HepG2 (cell line): ENCODE measurements at regions not wholly inside any gene's neighbourhood (a gene's known extent, or its start where the extent isn't known, plus 50 kb on each side); places are given as distances from the start of the nearest gene placed in this dataset.

Source experiments
- ATAC-seq: fragments of 200-7000 bp; cut with Tn5 transposase; 3 replicates; pipeline ENCODE4 v1.9.1; 2020; ENCODE audit warnings: mild to moderate bottlenecking, moderate library complexity
- BruUV-seq: library from RNA; stranded (reverse); fragments of 400-500 nt; replicated peaks from 2 replicates; lab custom pipeline; 2021; lab: Mats Ljungman, UMichigan
- CTCF ChIA-PET: fragments of 300-600 bp; formaldehyde crosslinking; extraction: SDS; loops from one replicate; lab custom pipeline; 2021; ENCODE audit warnings: low total read pairs, inconsistent platforms, low intra/inter-chr PET ratio; lab: Yijun Ruan, JAX
- POLR2A ChIA-PET: fragments of 350-600 bp; sonication (Branson Sonifier 250); formaldehyde crosslinking; loops from one replicate; lab custom pipeline; 2020; ENCODE audit warnings: antibody characterized with exemption, inconsistent platforms; lab: Yijun Ruan, JAX
- DNase-seq: peaks from one replicate; pipeline ENCODE4 v3.0.0-alpha.2; 2015; ENCODE audit warnings: low spot score
- FAIRE-seq: peaks from 3 replicates; lab custom pipeline; 2011; peaks lifted over from hg19 to GRCh38; lab: Jason Lieb, UNC
- H2AFZ ChIP-seq: one replicate; pipeline ENCODE4 v1.6.1; 2011; ENCODE audit warnings: low read length, inconsistent platforms
- H3K27ac ChIP-seq: fragments of 300-600 bp; 3 replicates; pipeline ENCODE4 v1.8.0; 2011; ENCODE audit warnings: mixed run types, mild to moderate bottlenecking, mixed read lengths, low read length, inconsistent platforms; ENCODE audit not compliant: insufficient read depth; ENCODE audit errors: extremely low read length
- H3K27me3 ChIP-seq, 2 experiments: fragments of 200-600 bp in 1 of 2; 2 replicates in 1 of 2; 3 replicates in 1 of 2; pipeline versions ENCODE4 v1.6.0 to v1.8.0; 2011; ENCODE audit warnings: low read length in 2 of 2, mild to moderate bottlenecking in 2 of 2, moderate library complexity in 2 of 2, inconsistent platforms in 1 of 2; ENCODE audit not compliant: insufficient read depth in 2 of 2, control insufficient read depth in 1 of 2
- H3K36me3 ChIP-seq, 2 experiments: fragments of 200-600 bp in 1 of 2; replicated peaks in 1 of 2; 2 replicates in 1 of 2; 3 replicates in 1 of 2; pipeline versions ENCODE4 v1.5.1 to v1.8.0; 2011; ENCODE audit warnings: low read length in 2 of 2, inconsistent platforms in 1 of 2; ENCODE audit not compliant: insufficient read depth in 2 of 2, control insufficient read depth in 1 of 2
- H3K4me1 ChIP-seq: 2 replicates; pipeline ENCODE4 v1.5.1; 2012; ENCODE audit warnings: low read length, inconsistent platforms; ENCODE audit not compliant: insufficient read depth
- H3K4me2 ChIP-seq: 2 replicates; pipeline ENCODE4 v1.6.0; 2011; ENCODE audit warnings: low read depth, low read length, inconsistent platforms
- H3K4me3 ChIP-seq, 3 experiments: fragments of 200-600 bp in 1 of 3; sonication (generic), shearing (Covaris generic) in 1 of 3; replicated peaks in 1 of 3; 2 replicates each; pipeline ENCODE4 v1.5.1; 2011 to 2016; ENCODE audit warnings: low read length in 3 of 3, inconsistent platforms in 2 of 3, low read depth in 2 of 3, mild to moderate bottlenecking in 2 of 3, control low read depth in 1 of 3, mixed read lengths in 1 of 3; ENCODE audit not compliant: insufficient read depth in 1 of 3
- H3K79me2 ChIP-seq: one replicate; pipeline ENCODE4 v1.6.1; 2011; ENCODE audit warnings: low read length, inconsistent platforms; ENCODE audit not compliant: insufficient read depth
- H3K9ac ChIP-seq: 2 replicates; pipeline ENCODE4 v1.6.0; 2011; ENCODE audit warnings: mild to moderate bottlenecking, low read depth, low read length, inconsistent platforms; ENCODE audit not compliant: insufficient read depth
- H3K9me3 ChIP-seq: 2 replicates; pipeline ENCODE4 v1.5.1; 2012; ENCODE audit warnings: mild to moderate bottlenecking, low read length
- H4K20me1 ChIP-seq: 2 replicates; pipeline ENCODE4 v1.6.0; 2011; ENCODE audit warnings: inconsistent platforms, mild to moderate bottlenecking, low read length, moderate library complexity; ENCODE audit not compliant: insufficient read depth
- ELF4 ChIP-seq: sonication (generic); formaldehyde crosslinking; IDR thresholded peaks from 2 replicates; pipeline ENCODE4 v1.5.0; 2020; ENCODE audit warnings: missing genetic modification reagents, mild to moderate bottlenecking, moderate library complexity, borderline replicate concordance
- HMG20B ChIP-seq: conservative IDR thresholded peaks from 2 replicates; pipeline ENCODE4 v1.6.1; 2016; ENCODE audit warnings: missing genetic modification reagents, missing compliant biosample characterization
- HNRNPUL1 ChIP-seq: fragments of 200-400 bp; formaldehyde crosslinking; IDR thresholded peaks from 2 replicates; pipeline ENCODE4 v1.6.1; 2017; ENCODE audit warnings: low read depth, mild to moderate bottlenecking, low read length, moderate library complexity
- TBL1XR1 ChIP-seq: fragments of 150-350 bp; IDR thresholded peaks from 2 replicates; pipeline ENCODE4 v1.6.1; 2014; ENCODE audit warnings: borderline replicate concordance, low read length; ENCODE audit not compliant: partially characterized antibody
- ZNF563 ChIP-seq: sonication (generic); formaldehyde crosslinking; IDR thresholded peaks from 2 replicates; pipeline ENCODE4 v1.8.0; 2022; ENCODE audit warnings: mild to moderate bottlenecking, moderate library complexity, missing genetic modification reagents
- ZNF709 ChIP-seq: sonication (generic); formaldehyde crosslinking; IDR thresholded peaks from 2 replicates; pipeline ENCODE4 v1.5.0; 2020; ENCODE audit warnings: mild to moderate bottlenecking, missing genetic modification reagents
- WGBS: methylation state at CpG from one replicate; pipeline ENCODE4 v1.1.6; 2017; ENCODE audit warnings: low lambda C conversion rate; 5-methylcytosine and 5-hydroxymethylcytosine counted together
- in situ Hi-C: cut with HindIII; loops from 2 replicates; pipeline ENCODE4 v1.10.0; 2017; ENCODE audit warnings: low pct_unique_long_range_greater_than_20kb; ENCODE audit not compliant: extremely low pct_ligation_motif_present
- intact Hi-C: fragments of 100-400 bp; cut with micrococcal nuclease; formaldehyde crosslinking; loops from one replicate; pipeline ENCODE4 v1.10.0; 2022; ENCODE audit not compliant: unreplicated experiment
- TF ChIP-seq, protein P1 (sequence below): IDR thresholded peaks from 2 replicates; pipeline ENCODE4 v1.6.1; 2012; ENCODE audit warnings: low read length, improper control_type of control experiment
- TF ChIP-seq, protein P2 (sequence below), 2 experiments: sonication (generic) in 1 of 2; formaldehyde crosslinking in 1 of 2; IDR thresholded peaks; 2 replicates each; pipeline versions ENCODE4 v1.4.0 to v1.6.1; 2018 to 2020; ENCODE audit warnings: missing genetic modification reagents in 2 of 2, borderline replicate concordance in 1 of 2, low read depth in 1 of 2, mild to moderate bottlenecking in 1 of 2, missing biosample characterization in 1 of 2
- TF ChIP-seq, protein P3 (sequence below): sonication (generic); formaldehyde crosslinking; IDR thresholded peaks from 2 replicates; pipeline ENCODE4 v1.9.0; 2021; ENCODE audit warnings: mild to moderate bottlenecking, missing genetic modification reagents
- TF ChIP-seq, protein P4 (sequence below): sonication (generic); formaldehyde crosslinking; IDR thresholded peaks from 2 replicates; pipeline ENCODE4 v1.8.1; 2023; ENCODE audit warnings: missing genetic modification reagents, inconsistent platforms, borderline replicate concordance

DNA sequence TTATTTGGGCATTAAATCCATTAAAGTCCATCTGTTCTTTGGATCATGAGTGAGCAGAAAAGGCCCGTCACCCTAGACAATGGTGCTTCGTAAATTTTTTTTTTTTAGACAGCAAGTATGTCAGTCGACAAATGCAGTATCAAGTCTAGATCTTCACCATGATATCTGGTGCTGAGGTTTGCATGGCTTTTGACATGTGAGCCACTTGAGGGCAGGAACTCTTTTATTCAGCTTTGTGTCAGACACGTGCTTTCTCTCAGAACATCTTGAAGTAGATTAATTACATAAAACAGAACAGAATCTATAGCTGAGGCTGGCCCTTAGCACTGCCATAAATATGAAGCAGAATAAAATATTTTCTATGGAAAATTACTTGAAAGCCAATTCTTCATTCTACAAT, 62.9 kb upstream of the CARD18 start:
- Histone ChIP-seq H3K9me3 (no peaks in the 10 kb centered on the region), H3K36me3 (no peaks in the 10 kb centered on the region), H3K4me1 (peaks cover 71% of the 10 kb centered on the region), H3K79me2 (no peaks in the 10 kb centered on the region), H3K4me2 (peak overlapping the region; percentile 56), H3K9ac (no peak overlapping the region; the same call in none of the 2 replicates), H3K27me3 (no peaks in the 10 kb centered on the region), H4K20me1 (no peaks in the 10 kb centered on the region), H3K4me3 (peak overlapping the region in 1 of 3 experiments; percentile 27; a peak in 1 of 6 replicates), H3K27ac (peak overlapping the region; percentile 68), H2AFZ (no peak overlapping the region)
- DNase-seq (peak; percentile 24), FAIRE-seq (no peak), ATAC-seq (peak; percentile 51)
- TSS peak; percentile 79 for BruUV-seq
- POLR2A ChIA-PET, result interaction anchor here (1.3 to 2.6 kb wide), 2 partner anchors 23 to 233 kb away, joined by 5 to 7 read pairs; partner anchors contain the start of gene CASP4
- intact Hi-C loops (loop anchor here (2.0 to 5.0 kb wide), 3 partner anchors 115 to 234 kb away; partner anchors contain the start of gene CASP4), in situ Hi-C loops (no loop called here)
- CTCF ChIA-PET, result no interaction called here
- 34% methylated on average over 4 of the region's 4 CpGs for WGBS
- TF ChIP-seq TBL1XR1 (no peak), ZNF709 (no peak), HMG20B (CRISPR knock-in tag) (no peak), ELF4 (CRISPR knock-in tag) (0 out of 2 replicates have a peak, but pooled peaks have one; percentile 30), HNRNPUL1 (0 out of 2 replicates have a peak, but pooled peaks have one; percentile 42), ZNF563 (CRISPR knock-in tag) (no peak)
- TF ChIP-seq, protein P1, sequence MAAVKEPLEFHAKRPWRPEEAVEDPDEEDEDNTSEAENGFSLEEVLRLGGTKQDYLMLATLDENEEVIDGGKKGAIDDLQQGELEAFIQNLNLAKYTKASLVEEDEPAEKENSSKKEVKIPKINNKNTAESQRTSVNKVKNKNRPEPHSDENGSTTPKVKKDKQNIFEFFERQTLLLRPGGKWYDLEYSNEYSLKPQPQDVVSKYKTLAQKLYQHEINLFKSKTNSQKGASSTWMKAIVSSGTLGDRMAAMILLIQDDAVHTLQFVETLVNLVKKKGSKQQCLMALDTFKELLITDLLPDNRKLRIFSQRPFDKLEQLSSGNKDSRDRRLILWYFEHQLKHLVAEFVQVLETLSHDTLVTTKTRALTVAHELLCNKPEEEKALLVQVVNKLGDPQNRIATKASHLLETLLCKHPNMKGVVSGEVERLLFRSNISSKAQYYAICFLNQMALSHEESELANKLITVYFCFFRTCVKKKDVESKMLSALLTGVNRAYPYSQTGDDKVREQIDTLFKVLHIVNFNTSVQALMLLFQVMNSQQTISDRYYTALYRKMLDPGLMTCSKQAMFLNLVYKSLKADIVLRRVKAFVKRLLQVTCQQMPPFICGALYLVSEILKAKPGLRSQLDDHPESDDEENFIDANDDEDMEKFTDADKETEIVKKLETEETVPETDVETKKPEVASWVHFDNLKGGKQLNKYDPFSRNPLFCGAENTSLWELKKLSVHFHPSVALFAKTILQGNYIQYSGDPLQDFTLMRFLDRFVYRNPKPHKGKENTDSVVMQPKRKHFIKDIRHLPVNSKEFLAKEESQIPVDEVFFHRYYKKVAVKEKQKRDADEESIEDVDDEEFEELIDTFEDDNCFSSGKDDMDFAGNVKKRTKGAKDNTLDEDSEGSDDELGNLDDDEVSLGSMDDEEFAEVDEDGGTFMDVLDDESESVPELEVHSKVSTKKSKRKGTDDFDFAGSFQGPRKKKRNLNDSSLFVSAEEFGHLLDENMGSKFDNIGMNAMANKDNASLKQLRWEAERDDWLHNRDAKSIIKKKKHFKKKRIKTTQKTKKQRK, result no peak
- TF ChIP-seq, protein P2, sequence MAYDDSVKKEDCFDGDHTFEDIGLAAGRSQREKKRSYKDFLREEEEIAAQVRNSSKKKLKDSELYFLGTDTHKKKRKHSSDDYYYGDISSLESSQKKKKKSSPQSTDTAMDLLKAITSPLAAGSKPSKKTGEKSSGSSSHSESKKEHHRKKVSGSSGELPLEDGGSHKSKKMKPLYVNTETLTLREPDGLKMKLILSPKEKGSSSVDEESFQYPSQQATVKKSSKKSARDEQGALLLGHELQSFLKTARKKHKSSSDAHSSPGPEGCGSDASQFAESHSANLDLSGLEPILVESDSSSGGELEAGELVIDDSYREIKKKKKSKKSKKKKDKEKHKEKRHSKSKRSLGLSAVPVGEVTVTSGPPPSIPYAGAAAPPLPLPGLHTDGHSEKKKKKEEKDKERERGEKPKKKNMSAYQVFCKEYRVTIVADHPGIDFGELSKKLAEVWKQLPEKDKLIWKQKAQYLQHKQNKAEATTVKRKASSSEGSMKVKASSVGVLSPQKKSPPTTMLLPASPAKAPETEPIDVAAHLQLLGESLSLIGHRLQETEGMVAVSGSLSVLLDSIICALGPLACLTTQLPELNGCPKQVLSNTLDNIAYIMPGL (CRISPR knock-in tag; IDR thresholded peaks at IDR 0.05; ENCODE audit: borderline replicate concordance in 1 of 2, low read depth in 1 of 2), result no peak
- TF ChIP-seq, protein P3, sequence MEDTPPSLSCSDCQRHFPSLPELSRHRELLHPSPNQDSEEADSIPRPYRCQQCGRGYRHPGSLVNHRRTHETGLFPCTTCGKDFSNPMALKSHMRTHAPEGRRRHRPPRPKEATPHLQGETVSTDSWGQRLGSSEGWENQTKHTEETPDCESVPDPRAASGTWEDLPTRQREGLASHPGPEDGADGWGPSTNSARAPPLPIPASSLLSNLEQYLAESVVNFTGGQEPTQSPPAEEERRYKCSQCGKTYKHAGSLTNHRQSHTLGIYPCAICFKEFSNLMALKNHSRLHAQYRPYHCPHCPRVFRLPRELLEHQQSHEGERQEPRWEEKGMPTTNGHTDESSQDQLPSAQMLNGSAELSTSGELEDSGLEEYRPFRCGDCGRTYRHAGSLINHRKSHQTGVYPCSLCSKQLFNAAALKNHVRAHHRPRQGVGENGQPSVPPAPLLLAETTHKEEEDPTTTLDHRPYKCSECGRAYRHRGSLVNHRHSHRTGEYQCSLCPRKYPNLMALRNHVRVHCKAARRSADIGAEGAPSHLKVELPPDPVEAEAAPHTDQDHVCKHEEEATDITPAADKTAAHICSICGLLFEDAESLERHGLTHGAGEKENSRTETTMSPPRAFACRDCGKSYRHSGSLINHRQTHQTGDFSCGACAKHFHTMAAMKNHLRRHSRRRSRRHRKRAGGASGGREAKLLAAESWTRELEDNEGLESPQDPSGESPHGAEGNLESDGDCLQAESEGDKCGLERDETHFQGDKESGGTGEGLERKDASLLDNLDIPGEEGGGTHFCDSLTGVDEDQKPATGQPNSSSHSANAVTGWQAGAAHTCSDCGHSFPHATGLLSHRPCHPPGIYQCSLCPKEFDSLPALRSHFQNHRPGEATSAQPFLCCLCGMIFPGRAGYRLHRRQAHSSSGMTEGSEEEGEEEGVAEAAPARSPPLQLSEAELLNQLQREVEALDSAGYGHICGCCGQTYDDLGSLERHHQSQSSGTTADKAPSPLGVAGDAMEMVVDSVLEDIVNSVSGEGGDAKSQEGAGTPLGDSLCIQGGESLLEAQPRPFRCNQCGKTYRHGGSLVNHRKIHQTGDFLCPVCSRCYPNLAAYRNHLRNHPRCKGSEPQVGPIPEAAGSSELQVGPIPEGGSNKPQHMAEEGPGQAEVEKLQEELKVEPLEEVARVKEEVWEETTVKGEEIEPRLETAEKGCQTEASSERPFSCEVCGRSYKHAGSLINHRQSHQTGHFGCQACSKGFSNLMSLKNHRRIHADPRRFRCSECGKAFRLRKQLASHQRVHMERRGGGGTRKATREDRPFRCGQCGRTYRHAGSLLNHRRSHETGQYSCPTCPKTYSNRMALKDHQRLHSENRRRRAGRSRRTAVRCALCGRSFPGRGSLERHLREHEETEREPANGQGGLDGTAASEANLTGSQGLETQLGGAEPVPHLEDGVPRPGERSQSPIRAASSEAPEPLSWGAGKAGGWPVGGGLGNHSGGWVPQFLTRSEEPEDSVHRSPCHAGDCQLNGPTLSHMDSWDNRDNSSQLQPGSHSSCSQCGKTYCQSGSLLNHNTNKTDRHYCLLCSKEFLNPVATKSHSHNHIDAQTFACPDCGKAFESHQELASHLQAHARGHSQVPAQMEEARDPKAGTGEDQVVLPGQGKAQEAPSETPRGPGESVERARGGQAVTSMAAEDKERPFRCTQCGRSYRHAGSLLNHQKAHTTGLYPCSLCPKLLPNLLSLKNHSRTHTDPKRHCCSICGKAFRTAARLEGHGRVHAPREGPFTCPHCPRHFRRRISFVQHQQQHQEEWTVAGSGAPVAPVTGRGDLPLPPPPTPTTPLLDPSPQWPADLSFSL (CRISPR knock-in tag), result no peak
- TF ChIP-seq, protein P4, sequence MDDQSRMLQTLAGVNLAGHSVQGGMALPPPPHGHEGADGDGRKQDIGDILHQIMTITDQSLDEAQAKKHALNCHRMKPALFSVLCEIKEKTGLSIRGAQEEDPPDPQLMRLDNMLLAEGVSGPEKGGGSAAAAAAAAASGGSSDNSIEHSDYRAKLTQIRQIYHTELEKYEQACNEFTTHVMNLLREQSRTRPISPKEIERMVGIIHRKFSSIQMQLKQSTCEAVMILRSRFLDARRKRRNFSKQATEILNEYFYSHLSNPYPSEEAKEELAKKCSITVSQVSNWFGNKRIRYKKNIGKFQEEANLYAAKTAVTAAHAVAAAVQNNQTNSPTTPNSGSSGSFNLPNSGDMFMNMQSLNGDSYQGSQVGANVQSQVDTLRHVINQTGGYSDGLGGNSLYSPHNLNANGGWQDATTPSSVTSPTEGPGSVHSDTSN, result no peak
